Heart left ventricle (tissue), 16 donors: ENCODE measurements at regions not wholly inside any gene's neighbourhood (a gene's known extent, or its start where the extent isn't known, plus 50 kb on each side); places are given as distances from the start of the nearest gene placed in this dataset.

Experiments
- ATAC-seq, 4 donors: fragments of 200-7000 bp; cut with Tn5 transposase; one replicate each; pipeline ENCODE4 v1.9.1; 2020 to 2022; ENCODE audit warnings: moderate library complexity in 4 of 4, mild to moderate bottlenecking in 3 of 4, moderate number of reproducible peaks in 1 of 4
- DNase-seq, 5 donors: peaks; one replicate each; pipeline ENCODE4 v3.0.0-alpha.2; 2020
- H3K27ac ChIP-seq, 12 donors: fragments of 200-600 bp; sonication (generic) in 4 of 12; one replicate each; pipeline versions ENCODE4 v1.5.0 to v1.8.0; 2016 to 2022; ENCODE audit warnings: mild to moderate bottlenecking in 2 of 12
- H3K27me3 ChIP-seq, 9 donors: fragments of 200-600 bp; sonication (generic) in 2 of 9; one replicate each; pipeline versions ENCODE4 v1.5.1 to v1.8.0; 2016 to 2022; ENCODE audit warnings: mild to moderate bottlenecking in 3 of 9
- H3K36me3 ChIP-seq, 9 donors: fragments of 200-600 bp; sonication (generic) in 2 of 9; one replicate each; pipeline versions ENCODE4 v1.5.0 to v1.8.0; 2018 to 2022; ENCODE audit warnings: mild to moderate bottlenecking in 2 of 9
- H3K4me1 ChIP-seq, 12 donors: fragments of 200-600 bp; sonication (generic) in 4 of 12; one replicate each; pipeline versions ENCODE4 v1.5.0 to v1.8.0; 2016 to 2022; ENCODE audit warnings: mild to moderate bottlenecking in 3 of 12
- H3K4me3 ChIP-seq, 12 donors: fragments of 200-600 bp; sonication (generic) in 4 of 12; one replicate each; pipeline versions ENCODE4 v1.5.0 to v1.8.0; 2017 to 2022; ENCODE audit warnings: mild to moderate bottlenecking in 9 of 12, moderate library complexity in 4 of 12
- H3K9me3 ChIP-seq, 12 donors: fragments of 200-600 bp; sonication (generic) in 4 of 12; one replicate each; pipeline versions ENCODE4 v1.5.0 to v1.8.0; 2016 to 2022; ENCODE audit warnings: mild to moderate bottlenecking in 1 of 12
- CTCF ChIP-seq, 12 donors: fragments of 200-600 bp; sonication (generic) in 4 of 12; IDR thresholded peaks; one replicate each; pipeline versions ENCODE4 v1.5.0 to v1.8.0; 2018 to 2022; ENCODE audit warnings: antibody characterized with exemption in 12 of 12, mild to moderate bottlenecking in 5 of 12
- POLR2A ChIP-seq, 2 donors: fragments of 450-650 bp; IDR thresholded peaks; one replicate each; pipeline ENCODE4 v1.6.1; 2017; ENCODE audit warnings: antibody characterized with exemption in 2 of 2, mild to moderate bottlenecking in 2 of 2, moderate library complexity in 2 of 2
- WGBS, 4 donors: extraction: QIAGEN DNeasy Blood & Tissue Kit in 2 of 4; methylation state at CpG; one replicate each; pipeline versions ENCODE4 v1.1.5 to v1.1.7; 2013 to 2018; 5-methylcytosine and 5-hydroxymethylcytosine counted together
- intact Hi-C, 10 donors: fragments of 100-400 bp; cut with DNase I; formaldehyde crosslinking; loops; one replicate each; pipeline versions ENCODE4 v1.11.1 to v1.14.2; 2022
- donor health status: ischemic (EF 13 %, LVEDD 7.1; RV severe dilation, severe dysfunction).
- donor health status: healthy with polysubstance abuse.
- donor health status: DM: no; HTN: yes; CAD: no.
- donor health status: DM: no; HTN: no; CAD: no.
- donor health status: ischemic (EF 25% LVEDD 6.9; RV normal size, moderate dysfunction).
- donor health status: ischemic (EF 25% LVEDD 5.7; RV mildly dilated, moderate dysfunction).
- donor health status: healthy.
- donor health status: DM: yes; HTN: yes; CAD: no.
- donor health status: ischemic (EF 35%, LVEDD 5.7; RV mildly dilated, moderate dysfunction).
- donor health status: nonischemic (EF 11% LVEDD 7.7; RV severe dilation, severe dysfunction).
- donor health status: DM: yes; HTN: yes; CAD: no.
- donor health status: PGD.
- donor health status: ischemic (EF 29% LVEDD 5.4; RV normal size, mild dysfunction).
- donor health status: nonischemic (EF 23%, LVEDD 6.1; RV moderate dilation, normal function).

GRCh38 chr2:195162918-195163317, 494.1 kb upstream of the SLC39A10 start:
- no peak overlapping the region for H3K4me3 ChIP-seq
- WGBS, 4 donors = 38 to 64% (median 43%) methylated on average over 3 of the region's 3 CpGs
- no peaks in the 10 kb centered on the region for H3K27me3 ChIP-seq
- intact Hi-C loops = no loop called here
- H3K27ac ChIP-seq = no peak overlapping the region
- H3K4me1 ChIP-seq = no peaks in the 10 kb centered on the region
- ATAC-seq = no peak
- TF ChIP-seq POLR2A (IDR thresholded peaks at IDR 0.05) (no peak), CTCF (IDR thresholded peaks at IDR 0.05) (no peak)
- no peaks in the 10 kb centered on the region for H3K36me3 ChIP-seq
- no peak for DNase-seq
- peaks cover 0 to 8% (median 0%) of the 10 kb centered on the region in 12 donors for H3K9me3 ChIP-seq

- Histone ChIP-seq H3K9me3 (peaks cover 0 to 4% (median 0%) of the 10 kb centered on the region in 12 donors), H3K27ac (no peak overlapping the region), H3K4me3 (no peak overlapping the region), H3K4me1 (no peaks in the 10 kb centered on the region), H3K36me3 (no peaks in the 10 kb centered on the region), H3K27me3 (no peaks in the 10 kb centered on the region)
- no peak for DNase-seq
- intact Hi-C loops = no loop called here
- WGBS, 4 donors = 72 to 79% (median 79%) methylated on average over 3 of the region's 3 CpGs
- TF ChIP-seq POLR2A (IDR thresholded peaks at IDR 0.05) = no peak
- no peak for TF ChIP-seq CTCF (IDR thresholded peaks at IDR 0.05)
- no peak for ATAC-seq
Observed at GRCh38 chr2:195162194-195162593, 494.8 kb upstream of the SLC39A10 start.

- ATAC-seq = no peak
- Histone ChIP-seq H3K27ac (no peak overlapping the region), H3K4me3 (no peak overlapping the region), H3K9me3 (peaks cover 0 to 4% (median 0%) of the 10 kb centered on the region in 12 donors), H3K27me3 (no peaks in the 10 kb centered on the region), H3K4me1 (no peaks in the 10 kb centered on the region), H3K36me3 (no peaks in the 10 kb centered on the region)
- no peak for TF ChIP-seq CTCF (IDR thresholded peaks at IDR 0.05)
- TF ChIP-seq POLR2A (IDR thresholded peaks at IDR 0.05) = no peak
- WGBS, 4 donors = 86 to 91% (median 89%) methylated on average over 2 of the region's 2 CpGs
- intact Hi-C loops = no loop called here
- DNase-seq = no peak
Observed at GRCh38 chr2:195160963-195161362, 496.1 kb upstream of the SLC39A10 start.

- no peaks in the 10 kb centered on the region for H3K9me3 ChIP-seq
- no peaks in the 10 kb centered on the region for H3K4me1 ChIP-seq
- 10 to 16% (median 13%) methylated on average over 2 of the region's 2 CpGs for WGBS, 4 donors
- DNase-seq (no peak), ATAC-seq (no peak)
- H3K27me3 ChIP-seq = no peaks in the 10 kb centered on the region
- no peaks in the 10 kb centered on the region for H3K36me3 ChIP-seq
- intact Hi-C loops = no loop called here
- H3K4me3 ChIP-seq = no peak overlapping the region
- TF ChIP-seq CTCF (IDR thresholded peaks at IDR 0.05) (no peak), POLR2A (IDR thresholded peaks at IDR 0.05) (no peak)
- H3K27ac ChIP-seq = no peak overlapping the region
Observed at GRCh38 chr2:195151711-195152110, 505.3 kb upstream of the SLC39A10 start.
